Omental fat pad (tissue), 3 donors: ENCODE measurements at regions not wholly inside any gene's neighbourhood (a gene's known extent, or its start where the extent isn't known, plus 50 kb on each side); places are given as distances from the start of the nearest gene placed in this dataset.

Experiments
- ATAC-seq: fragments of 150-250 bp; one replicate; pipeline ENCODE4 v1.9.1; 2016; ENCODE audit warnings: mild to moderate bottlenecking, moderate library complexity; ENCODE audit not compliant: low FRiP score
- DNase-seq: peaks from one replicate; pipeline ENCODE4 v3.0.0-alpha.2; 2019; ENCODE audit warnings: low spot score
- CTCF ChIP-seq, 3 donors: fragments of 450-650 bp; IDR thresholded peaks; one replicate each; pipeline ENCODE4 v1.5.1; 2016 to 2017; ENCODE audit warnings: antibody characterized with exemption in 3 of 3, mild to moderate bottlenecking in 3 of 3, moderate library complexity in 2 of 3

- no peak for ATAC-seq
Measured at GRCh38 chr12:60014436-60014835, 418.6 kb downstream of the SLC16A7 start.

DNA sequence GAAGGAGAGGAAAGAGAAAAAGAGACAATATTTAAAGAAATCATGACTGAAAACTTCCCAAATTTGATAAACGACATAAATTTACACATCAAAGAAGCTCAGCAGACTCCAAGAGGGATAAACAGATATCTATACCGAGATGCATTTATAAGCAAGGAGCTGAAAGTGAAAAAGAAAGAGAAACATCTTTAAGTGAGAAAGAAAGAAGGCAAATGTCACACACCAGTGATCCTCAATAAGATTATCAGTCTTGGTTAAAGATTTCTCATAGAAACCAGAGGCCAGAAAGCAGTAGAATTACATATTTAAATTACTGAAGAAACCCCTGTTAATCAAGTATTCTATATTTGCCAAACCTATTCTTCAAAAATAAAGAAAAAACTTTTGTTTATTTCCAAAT is 424.2 kb downstream of the SLC16A7 start:
- DNase-seq (no peak), ATAC-seq (no peak)
- no peak for TF ChIP-seq CTCF (IDR thresholded peaks at IDR 0.05)

More at GRCh38 chr12:60014436-60014835, 418.6 kb downstream of the SLC16A7 start:
- DNase-seq = no peak
- TF ChIP-seq CTCF (IDR thresholded peaks at IDR 0.05) = no peak

DNA sequence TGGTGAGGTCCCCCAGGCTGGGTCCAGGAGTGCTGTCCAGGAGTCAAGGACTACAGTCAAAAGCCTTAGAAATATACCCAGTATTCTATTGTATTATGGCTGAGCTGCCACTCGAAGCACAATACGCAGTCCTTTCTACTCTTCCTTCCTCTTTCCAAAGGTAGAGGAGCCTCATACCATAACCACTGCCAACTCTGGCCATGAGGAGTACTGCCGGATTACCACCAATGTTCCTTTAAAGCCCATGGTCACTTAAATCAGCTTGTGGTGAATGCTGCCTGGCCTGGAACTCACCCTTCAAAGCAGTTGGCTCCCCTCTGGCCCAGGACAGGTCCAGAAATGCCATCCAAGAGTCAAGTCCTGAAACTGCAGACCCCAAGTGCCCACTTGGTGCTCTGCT is 425.4 kb downstream of the SLC16A7 start:
- no peak for TF ChIP-seq CTCF (IDR thresholded peaks at IDR 0.05)
- no peak for ATAC-seq
- no peak for DNase-seq

GRCh38 chr12:60027266-60027665 is 431.4 kb downstream of the SLC16A7 start:
- no peak for ATAC-seq
- TF ChIP-seq CTCF (IDR thresholded peaks at IDR 0.05) = no peak
- no peak for DNase-seq

- no peak for ATAC-seq
- DNase-seq = no peak
- no peak for TF ChIP-seq CTCF (IDR thresholded peaks at IDR 0.05)
Measured at GRCh38 chr12:60034147-60034546, 438.3 kb downstream of the SLC16A7 start.

DNA sequence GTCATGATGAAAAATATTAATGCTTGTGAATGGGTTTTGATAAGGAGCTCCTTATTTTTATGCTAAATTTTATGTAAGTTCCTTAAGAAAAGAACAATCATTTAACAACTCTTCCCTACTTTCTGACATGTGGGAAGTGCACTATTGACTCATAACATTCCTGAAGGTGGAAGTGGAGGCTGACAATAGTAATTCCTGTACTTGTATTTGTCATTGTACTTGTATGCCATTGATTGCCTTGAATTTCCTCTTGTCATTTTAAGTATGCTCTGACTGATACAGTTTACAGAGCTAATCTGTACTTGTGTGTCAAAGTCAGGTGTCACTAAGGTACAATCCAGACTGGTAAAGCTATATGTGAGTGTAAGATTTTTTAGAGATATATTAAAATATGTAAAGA is 440.0 kb downstream of the SLC16A7 start:
- TF ChIP-seq CTCF (IDR thresholded peaks at IDR 0.05) = no peak
- DNase-seq (no peak), ATAC-seq (no peak)

DNA sequence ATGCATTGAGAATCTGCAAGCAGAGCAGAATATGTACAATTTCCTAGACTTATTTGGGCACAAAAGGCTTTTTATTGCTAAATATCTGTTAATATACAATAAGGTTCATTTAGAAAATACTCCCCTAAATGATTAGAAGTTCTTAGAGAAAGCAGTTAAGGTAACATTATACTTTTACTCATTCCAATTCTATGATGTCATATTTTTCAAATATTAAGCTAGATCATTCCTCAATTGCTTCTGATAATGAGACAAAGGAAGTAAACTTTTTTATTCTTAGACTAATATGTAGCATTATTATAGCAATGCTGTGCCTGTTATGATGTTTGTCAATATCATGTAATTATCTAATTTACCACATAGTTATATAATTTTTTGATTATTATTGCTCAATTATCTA is 447.0 kb downstream of the SLC16A7 start:
- DNase-seq (no peak), ATAC-seq (no peak)
- no peak for TF ChIP-seq CTCF (IDR thresholded peaks at IDR 0.05)
